GM12873 (cell line): ENCODE measurements at regions not wholly inside any gene's neighbourhood (a gene's known extent, or its start where the extent isn't known, plus 50 kb on each side); places are given as distances from the start of the nearest gene placed in this dataset.

ENCODE experiments used
- CTCF ChIP-seq: IDR thresholded peaks from 2 replicates; pipeline ENCODE4 v1.5.1; 2012; ENCODE audit warnings: low read depth, mild to moderate bottlenecking, moderate library complexity, low read length, control low read depth; ENCODE audit not compliant: insufficient read depth; ENCODE audit errors: missing control alignments

- TF ChIP-seq CTCF = no peak
Measured at GRCh38 chr16:9521749-9522370, 430.4 kb downstream of the HAPSTR1 start.

GRCh38 chr16:9522614-9523013, 431.2 kb downstream of the HAPSTR1 start:
- no peak for TF ChIP-seq CTCF

GRCh38 chr16:9523994-9524393, 432.6 kb downstream of the HAPSTR1 start:
- TF ChIP-seq CTCF = no peak

- TF ChIP-seq CTCF = no peak
Measured at GRCh38 chr16:9525037-9525436, 433.6 kb downstream of the HAPSTR1 start.

- no peak for TF ChIP-seq CTCF
Measured at GRCh38 chr16:9526791-9527190, 435.3 kb downstream of the HAPSTR1 start.

- TF ChIP-seq CTCF = no peak
Measured at GRCh38 chr16:9527976-9528375, 436.5 kb downstream of the HAPSTR1 start.

- no peak for TF ChIP-seq CTCF
Measured at GRCh38 chr16:9528511-9529079, 437.2 kb downstream of the HAPSTR1 start.
